Liver (tissue), 3 donors: ENCODE measurements at regions not wholly inside any gene's neighbourhood (a gene's known extent, or its start where the extent isn't known, plus 50 kb on each side); places are given as distances from the start of the nearest gene placed in this dataset.

Experiments
- CTCF ChIP-seq: fragments of 150-350 bp; IDR thresholded peaks from 2 replicates; pipeline ENCODE4 v1.5.1; 2017; ENCODE audit warnings: improper control_type of control experiment, low read depth, low read length; ENCODE audit not compliant: missing input control
- GABPA ChIP-seq, 2 donors: IDR thresholded peaks in 1 of 2; conservative IDR thresholded peaks in 1 of 2; 2 replicates each; pipeline ENCODE4 v1.6.1; 2016; ENCODE audit warnings: antibody characterized with exemption in 2 of 2, mild to moderate bottlenecking in 1 of 2, moderate library complexity in 1 of 2
- RXRA ChIP-seq, 2 donors: IDR thresholded peaks; 2 replicates each; pipeline ENCODE4 v1.6.1; 2017 to 2018; ENCODE audit warnings: antibody characterized with exemption in 2 of 2, mild to moderate bottlenecking in 1 of 2
- TAF1 ChIP-seq: conservative IDR thresholded peaks from 2 replicates; pipeline ENCODE4 v1.6.1; 2016; ENCODE audit warnings: antibody characterized with exemption, mild to moderate bottlenecking
- TF ChIP-seq, protein P1 (sequence below): IDR thresholded peaks from 2 replicates; pipeline ENCODE4 v1.6.1; 2016; ENCODE audit warnings: antibody characterized with exemption, mild to moderate bottlenecking
- donor health status: healthy.
- donor health status: healthy.

DNA sequence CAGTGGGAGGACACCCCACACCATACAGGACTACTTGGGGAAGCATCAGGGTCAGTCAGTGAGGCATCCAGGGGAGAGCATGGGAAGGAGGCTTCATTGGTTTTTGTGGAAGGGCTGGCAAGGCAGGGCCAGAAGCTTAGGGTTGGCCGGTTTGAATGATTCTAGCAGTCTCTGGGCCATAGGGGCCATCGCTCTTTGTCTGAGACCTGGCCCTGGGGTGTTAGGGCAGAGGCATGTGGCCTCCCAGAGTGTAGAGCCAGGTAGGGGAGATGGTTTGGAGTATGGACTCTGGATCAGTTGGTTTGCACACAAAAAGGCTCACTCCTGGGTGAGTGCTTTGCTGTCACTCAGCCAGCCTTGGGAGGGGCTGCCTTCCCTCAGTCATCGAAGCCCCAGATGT, 98.5 kb downstream of the GLI2 start:
- TF ChIP-seq, protein P1, sequence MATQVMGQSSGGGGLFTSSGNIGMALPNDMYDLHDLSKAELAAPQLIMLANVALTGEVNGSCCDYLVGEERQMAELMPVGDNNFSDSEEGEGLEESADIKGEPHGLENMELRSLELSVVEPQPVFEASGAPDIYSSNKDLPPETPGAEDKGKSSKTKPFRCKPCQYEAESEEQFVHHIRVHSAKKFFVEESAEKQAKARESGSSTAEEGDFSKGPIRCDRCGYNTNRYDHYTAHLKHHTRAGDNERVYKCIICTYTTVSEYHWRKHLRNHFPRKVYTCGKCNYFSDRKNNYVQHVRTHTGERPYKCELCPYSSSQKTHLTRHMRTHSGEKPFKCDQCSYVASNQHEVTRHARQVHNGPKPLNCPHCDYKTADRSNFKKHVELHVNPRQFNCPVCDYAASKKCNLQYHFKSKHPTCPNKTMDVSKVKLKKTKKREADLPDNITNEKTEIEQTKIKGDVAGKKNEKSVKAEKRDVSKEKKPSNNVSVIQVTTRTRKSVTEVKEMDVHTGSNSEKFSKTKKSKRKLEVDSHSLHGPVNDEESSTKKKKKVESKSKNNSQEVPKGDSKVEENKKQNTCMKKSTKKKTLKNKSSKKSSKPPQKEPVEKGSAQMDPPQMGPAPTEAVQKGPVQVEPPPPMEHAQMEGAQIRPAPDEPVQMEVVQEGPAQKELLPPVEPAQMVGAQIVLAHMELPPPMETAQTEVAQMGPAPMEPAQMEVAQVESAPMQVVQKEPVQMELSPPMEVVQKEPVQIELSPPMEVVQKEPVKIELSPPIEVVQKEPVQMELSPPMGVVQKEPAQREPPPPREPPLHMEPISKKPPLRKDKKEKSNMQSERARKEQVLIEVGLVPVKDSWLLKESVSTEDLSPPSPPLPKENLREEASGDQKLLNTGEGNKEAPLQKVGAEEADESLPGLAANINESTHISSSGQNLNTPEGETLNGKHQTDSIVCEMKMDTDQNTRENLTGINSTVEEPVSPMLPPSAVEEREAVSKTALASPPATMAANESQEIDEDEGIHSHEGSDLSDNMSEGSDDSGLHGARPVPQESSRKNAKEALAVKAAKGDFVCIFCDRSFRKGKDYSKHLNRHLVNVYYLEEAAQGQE = no peak
- TF ChIP-seq CTCF = no peak
- no peak for TF ChIP-seq TAF1
- no peak for TF ChIP-seq RXRA (IDR thresholded peaks at IDR 0.05)
- no peak for TF ChIP-seq GABPA (IDR thresholded peaks at IDR 0.05 in 1 of 2, conservative IDR thresholded peaks at IDR 0.05 in 1 of 2)
